ENCODE measurements at regions not wholly inside any gene's neighbourhood (a gene's known extent, or its start where the extent isn't known, plus 50 kb on each side); places are given as distances from the start of the nearest gene placed in this dataset.
"Not testable (repeated sequence)": the region's sequence is repeated elsewhere in the genome, so short reads cannot be mapped to it uniquely, and the experiment has no call there.

DNA sequence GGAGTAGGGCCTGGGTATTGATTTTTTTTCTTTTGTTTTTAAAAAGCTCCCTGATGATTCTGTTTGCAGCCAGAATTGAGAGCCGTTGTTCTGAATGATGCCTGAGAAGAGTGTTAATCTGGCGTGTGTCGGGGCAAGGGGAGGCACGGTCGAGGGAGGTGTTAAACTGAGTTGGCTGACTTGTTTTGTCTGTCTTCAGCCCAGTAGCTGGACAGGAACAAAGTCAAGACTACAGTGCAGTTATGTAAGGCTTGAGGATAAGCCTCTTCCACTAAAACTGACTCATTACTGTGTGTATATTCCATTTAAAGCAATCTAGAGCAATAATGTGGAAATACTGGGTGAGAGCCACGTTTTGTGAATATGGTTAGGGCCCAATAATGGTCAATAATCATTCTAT is 119.0 kb upstream of the DLG1 start:
- no peak overlapping the region for H3K9ac ChIP-seq (ENCODE audit: insufficient read depth, low read length)
- H4K20me1 ChIP-seq (ENCODE audit: control insufficient read depth, extremely low read depth, insufficient read depth, low read length): no peaks in the 10 kb centered on the region
- H3K79me2 ChIP-seq (ENCODE audit: control insufficient read depth, insufficient read depth, low read length): no peaks in the 10 kb centered on the region
- TF ChIP-seq, protein P1, sequence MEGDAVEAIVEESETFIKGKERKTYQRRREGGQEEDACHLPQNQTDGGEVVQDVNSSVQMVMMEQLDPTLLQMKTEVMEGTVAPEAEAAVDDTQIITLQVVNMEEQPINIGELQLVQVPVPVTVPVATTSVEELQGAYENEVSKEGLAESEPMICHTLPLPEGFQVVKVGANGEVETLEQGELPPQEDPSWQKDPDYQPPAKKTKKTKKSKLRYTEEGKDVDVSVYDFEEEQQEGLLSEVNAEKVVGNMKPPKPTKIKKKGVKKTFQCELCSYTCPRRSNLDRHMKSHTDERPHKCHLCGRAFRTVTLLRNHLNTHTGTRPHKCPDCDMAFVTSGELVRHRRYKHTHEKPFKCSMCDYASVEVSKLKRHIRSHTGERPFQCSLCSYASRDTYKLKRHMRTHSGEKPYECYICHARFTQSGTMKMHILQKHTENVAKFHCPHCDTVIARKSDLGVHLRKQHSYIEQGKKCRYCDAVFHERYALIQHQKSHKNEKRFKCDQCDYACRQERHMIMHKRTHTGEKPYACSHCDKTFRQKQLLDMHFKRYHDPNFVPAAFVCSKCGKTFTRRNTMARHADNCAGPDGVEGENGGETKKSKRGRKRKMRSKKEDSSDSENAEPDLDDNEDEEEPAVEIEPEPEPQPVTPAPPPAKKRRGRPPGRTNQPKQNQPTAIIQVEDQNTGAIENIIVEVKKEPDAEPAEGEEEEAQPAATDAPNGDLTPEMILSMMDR (conservative IDR thresholded peaks at IDR 0.05 in 1 of 2, IDR thresholded peaks at IDR 0.05 in 1 of 2; ENCODE audit: low read depth in 1 of 2, low read length in 2 of 2): no peak
- TF ChIP-seq EZH2 (IDR thresholded peaks at IDR 0.05; ENCODE audit: low read length, missing control alignments): no peak
- H3K27ac ChIP-seq (ENCODE audit: insufficient read depth, low read length): no peak overlapping the region
- no peaks in the 10 kb centered on the region for H3K36me3 ChIP-seq (ENCODE audit: control insufficient read depth, insufficient read depth, low read length)
- H2AFZ ChIP-seq (ENCODE audit: low read length): no peak overlapping the region
- peak; percentile 40 to 48 for DNase-seq (ENCODE audit: low read depth in 2 of 2)
- H3K4me3 ChIP-seq (replicated peaks in 1 of 4; ENCODE audit: control extremely low read depth in 1 of 4, insufficient read depth in 1 of 4, low read depth in 3 of 4, low read length in 4 of 4): no peak overlapping the region
- no peaks in the 10 kb centered on the region for H3K9me3 ChIP-seq (ENCODE audit: control insufficient read depth, insufficient read depth, low read depth, low read length)
- H3K27me3 ChIP-seq (ENCODE audit: control insufficient read depth, insufficient read depth, low read length): peaks cover 14% of the 10 kb centered on the region
- no peak overlapping the region for H3K4me2 ChIP-seq (ENCODE audit: extremely low read depth, insufficient read depth, low read length)
- H3K4me1 ChIP-seq (ENCODE audit: control insufficient read depth, extremely low read depth, insufficient read depth, low read length): no peaks in the 10 kb centered on the region

DNA sequence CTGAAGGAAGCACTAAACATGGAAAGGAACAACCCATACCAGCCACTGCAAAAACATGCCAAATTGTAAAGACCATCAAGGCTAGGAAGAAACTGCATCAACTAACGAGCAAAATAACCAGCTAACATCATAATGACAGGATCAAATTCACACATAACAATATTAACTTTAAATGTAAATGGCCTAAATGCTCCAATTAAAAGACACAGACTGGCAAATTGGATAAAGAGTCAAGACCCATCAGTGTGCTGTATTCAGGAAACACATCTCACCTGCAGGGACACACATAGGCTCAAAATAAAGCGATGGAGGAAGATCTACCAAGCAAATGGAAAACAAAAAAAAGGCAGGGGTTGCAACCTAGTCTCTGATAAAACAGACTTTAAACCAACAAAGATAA is 113.5 kb upstream of the DLG1 start:
- not testable (repeated sequence) for H3K9me3 ChIP-seq (ENCODE audit: control insufficient read depth, insufficient read depth, low read depth, low read length); H2AFZ ChIP-seq (ENCODE audit: low read length); H3K36me3 ChIP-seq (ENCODE audit: control insufficient read depth, insufficient read depth, low read length); H3K4me1 ChIP-seq (ENCODE audit: control insufficient read depth, extremely low read depth, insufficient read depth, low read length); DNase-seq (ENCODE audit: low read depth in 2 of 2); H3K27me3 ChIP-seq (ENCODE audit: control insufficient read depth, insufficient read depth, low read length); H4K20me1 ChIP-seq (ENCODE audit: control insufficient read depth, extremely low read depth, insufficient read depth, low read length); H3K4me3 ChIP-seq (replicated peaks in 1 of 4; ENCODE audit: control extremely low read depth in 1 of 4, insufficient read depth in 1 of 4, low read depth in 3 of 4, low read length in 4 of 4); H3K79me2 ChIP-seq (ENCODE audit: control insufficient read depth, insufficient read depth, low read length); H3K27ac ChIP-seq (ENCODE audit: insufficient read depth, low read length); H3K9ac ChIP-seq (ENCODE audit: insufficient read depth, low read length); H3K4me2 ChIP-seq (ENCODE audit: extremely low read depth, insufficient read depth, low read length)

DNA sequence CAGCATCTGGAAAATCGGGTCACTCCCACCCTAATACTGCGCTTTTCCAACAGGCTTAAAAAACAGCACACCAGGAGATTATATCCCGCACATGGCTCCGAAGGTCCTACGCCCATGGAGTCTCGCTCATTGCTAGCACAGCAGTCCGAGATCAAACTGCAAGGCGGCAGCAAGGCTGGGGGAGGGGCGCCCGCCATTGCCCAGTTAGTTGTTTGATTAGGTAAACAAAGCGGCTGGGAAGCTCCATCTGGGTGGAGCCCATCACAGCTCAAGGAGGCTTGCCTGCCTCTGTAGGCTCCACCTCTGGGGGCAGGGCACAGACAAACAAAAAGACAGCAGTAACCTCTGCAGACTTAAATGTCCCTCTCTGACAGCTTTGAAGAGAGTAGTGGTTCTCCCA is 111.8 kb upstream of the DLG1 start:
- H3K79me2 ChIP-seq (ENCODE audit: control insufficient read depth, insufficient read depth, low read length); H3K36me3 ChIP-seq (ENCODE audit: control insufficient read depth, insufficient read depth, low read length); H3K9ac ChIP-seq (ENCODE audit: insufficient read depth, low read length); H3K4me1 ChIP-seq (ENCODE audit: control insufficient read depth, extremely low read depth, insufficient read depth, low read length); H3K27ac ChIP-seq (ENCODE audit: insufficient read depth, low read length); H4K20me1 ChIP-seq (ENCODE audit: control insufficient read depth, extremely low read depth, insufficient read depth, low read length); DNase-seq (ENCODE audit: low read depth in 2 of 2); H2AFZ ChIP-seq (ENCODE audit: low read length); H3K9me3 ChIP-seq (ENCODE audit: control insufficient read depth, insufficient read depth, low read depth, low read length); H3K27me3 ChIP-seq (ENCODE audit: control insufficient read depth, insufficient read depth, low read length); H3K4me2 ChIP-seq (ENCODE audit: extremely low read depth, insufficient read depth, low read length); H3K4me3 ChIP-seq (replicated peaks in 1 of 4; ENCODE audit: control extremely low read depth in 1 of 4, insufficient read depth in 1 of 4, low read depth in 3 of 4, low read length in 4 of 4): not testable (repeated sequence)

DNA sequence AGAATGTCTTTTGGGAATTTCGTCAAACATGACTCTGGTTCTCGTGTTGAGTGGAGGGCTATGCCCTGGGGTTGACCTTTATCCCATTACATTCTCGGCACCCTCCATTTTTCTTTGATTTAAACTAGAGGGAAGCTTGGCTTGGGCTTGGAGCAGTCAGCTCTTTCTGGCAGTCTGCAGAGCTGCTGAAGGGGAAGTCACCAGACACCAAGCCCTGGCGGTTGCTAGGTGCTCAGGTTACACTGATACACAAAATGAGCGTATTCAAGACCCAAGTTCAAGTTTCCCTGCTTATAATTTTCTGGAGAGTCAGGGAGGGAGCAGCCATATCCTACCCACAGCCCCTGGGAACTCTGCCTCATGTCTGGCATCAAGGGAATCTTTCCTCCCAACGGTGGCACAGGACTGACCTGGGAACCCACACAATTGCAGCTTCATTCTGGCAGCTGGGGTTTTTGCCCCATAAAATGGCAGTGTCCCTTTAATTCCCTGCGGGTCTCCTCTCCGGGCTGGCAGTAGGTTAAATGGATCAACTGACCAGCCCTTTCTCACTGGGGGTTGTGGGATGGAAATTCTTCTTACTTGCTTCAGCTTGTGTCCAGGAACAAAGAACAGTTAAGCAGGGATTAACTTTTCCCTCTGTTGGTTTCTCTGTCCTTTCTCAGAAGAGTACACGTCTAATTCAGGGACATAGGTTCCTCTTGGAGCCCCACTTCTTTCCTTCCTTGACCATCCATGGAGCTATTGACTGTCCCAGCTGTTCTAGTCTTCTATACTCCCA is 110.0 kb upstream of the DLG1 start:
- H3K9ac ChIP-seq (ENCODE audit: insufficient read depth, low read length): no peak overlapping the region
- H3K36me3 ChIP-seq (ENCODE audit: control insufficient read depth, insufficient read depth, low read length): no peaks in the 10 kb centered on the region
- peaks cover 3% of the 10 kb centered on the region for H3K27me3 ChIP-seq (ENCODE audit: control insufficient read depth, insufficient read depth, low read length)
- no peak overlapping the region for H2AFZ ChIP-seq (ENCODE audit: low read length)
- no peak for TF ChIP-seq EZH2 (IDR thresholded peaks at IDR 0.05; ENCODE audit: low read length, missing control alignments)
- TF ChIP-seq, protein P1 (conservative IDR thresholded peaks at IDR 0.05 in 1 of 2, IDR thresholded peaks at IDR 0.05 in 1 of 2; ENCODE audit: low read depth in 1 of 2, low read length in 2 of 2): no peak
- no peak overlapping the region for H3K27ac ChIP-seq (ENCODE audit: insufficient read depth, low read length)
- DNase-seq (ENCODE audit: low read depth in 2 of 2): peak in 1 of 2 donors; percentile 52
- H3K4me3 ChIP-seq (replicated peaks in 1 of 4; ENCODE audit: control extremely low read depth in 1 of 4, insufficient read depth in 1 of 4, low read depth in 3 of 4, low read length in 4 of 4): no peak overlapping the region
- no peaks in the 10 kb centered on the region for H3K9me3 ChIP-seq (ENCODE audit: control insufficient read depth, insufficient read depth, low read depth, low read length)
- no peaks in the 10 kb centered on the region for H3K4me1 ChIP-seq (ENCODE audit: control insufficient read depth, extremely low read depth, insufficient read depth, low read length)
- no peaks in the 10 kb centered on the region for H3K79me2 ChIP-seq (ENCODE audit: control insufficient read depth, insufficient read depth, low read length)
- no peak overlapping the region for H3K4me2 ChIP-seq (ENCODE audit: extremely low read depth, insufficient read depth, low read length)
- H4K20me1 ChIP-seq (ENCODE audit: control insufficient read depth, extremely low read depth, insufficient read depth, low read length): no peaks in the 10 kb centered on the region

Measured in fibroblast of lung (primary cell).